Pancreas (tissue), 10 donors: ENCODE measurements at regions not wholly inside any gene's neighbourhood (a gene's known extent, or its start where the extent isn't known, plus 50 kb on each side); places are given as distances from the start of the nearest gene placed in this dataset.

Experiments used
- ATAC-seq, 4 donors: fragments of 200-7000 bp; cut with Tn5 transposase; one replicate each; pipeline versions ENCODE4 v1.8.0 to v1.9.1; 2020; ENCODE audit warnings: mild to moderate bottlenecking in 4 of 4, moderate library complexity in 4 of 4
- DNase-seq, 6 donors: peaks; one replicate each; pipeline ENCODE4 v3.0.0-alpha.2; 2020
- FAIRE-seq: peaks from 2 replicates; lab custom pipeline; 2012; peaks lifted over from hg19 to GRCh38; lab: Jason Lieb, UNC
- H3K27ac ChIP-seq, 4 donors: fragments of 200-600 bp; sonication (generic); 1 replicate in 3 of 4; 2 replicates in 1 of 4; pipeline versions ENCODE4 v1.5.0 to v1.8.0; 2020
- H3K27me3 ChIP-seq, 4 donors: fragments of 200-600 bp; one replicate each; pipeline ENCODE4 v1.8.0; 2021
- H3K36me3 ChIP-seq, 3 donors: fragments of 200-600 bp; sonication (generic) in 1 of 3; one replicate each; pipeline versions ENCODE4 v1.5.0 to v1.8.0; 2020 to 2021
- H3K4me1 ChIP-seq, 3 donors: fragments of 200-600 bp; one replicate each; pipeline ENCODE4 v1.8.0; 2021
- H3K4me3 ChIP-seq, 4 donors: fragments of 200-600 bp; sonication (generic) in 2 of 4; one replicate each; pipeline versions ENCODE4 v1.5.0 to v1.8.0; 2020 to 2021
- H3K9me3 ChIP-seq, 4 donors: fragments of 200-600 bp; one replicate each; pipeline ENCODE4 v1.8.0; 2021
- CTCF ChIP-seq, 4 donors: fragments of 200-600 bp; sonication (generic) in 3 of 4; IDR thresholded peaks; one replicate each; pipeline versions ENCODE4 v1.5.0 to v1.8.0; 2021; ENCODE audit warnings: antibody characterized with exemption in 4 of 4
- WGBS, 2 donors: extraction: QIAGEN DNeasy Blood & Tissue Kit; methylation state at CpG; one replicate each; pipeline ENCODE4 v1.1.7; 2013; 5-methylcytosine and 5-hydroxymethylcytosine counted together
- intact Hi-C, 3 donors: fragments of 100-400 bp; cut with DNase I; formaldehyde crosslinking; loops; one replicate each; pipeline versions ENCODE4 v1.11.1 to v1.14.2; 2022
- donor health status: healthy with polysubstance abuse.
- donor health status: DM: no; HTN: no; CAD: no; lungs with moderate emphysema.
- donor health status: DM: no; HTN: no; CAD: no.
- donor health status: control.
- donor health status: control.
- donor health status: Bipolar disorder and iron deficiency.
- donor health status: DM: yes; HTN: yes; CAD: no.
- donor health status: DM: no; HTN: no; CAD: no.
- donor health status: DM: no; HTN: no; CAD: no.
- donor health status: DM: yes; HTN: yes; CAD: no.

DNA sequence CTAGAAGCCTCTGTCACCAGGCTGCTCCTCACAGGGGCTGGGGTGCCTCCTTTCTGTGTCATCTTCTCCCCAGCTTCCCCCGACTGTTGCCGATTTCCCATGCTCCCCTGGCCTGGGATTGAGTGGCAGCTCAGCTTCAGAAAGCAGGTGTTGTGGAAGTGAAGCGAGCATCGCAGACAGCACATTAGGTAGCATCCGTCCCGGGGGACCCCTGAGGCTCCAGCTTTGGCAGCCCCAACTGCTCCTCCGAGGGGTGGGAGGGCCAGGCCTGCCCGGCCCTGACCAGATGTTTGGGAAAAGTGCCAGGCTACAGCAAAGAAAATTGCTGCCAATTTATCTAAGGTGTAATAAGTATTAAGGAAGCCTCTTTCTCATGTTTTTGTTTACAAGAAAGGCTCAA lies 1045.6 kb downstream of the BCL11B start:
- no peak for FAIRE-seq
- intact Hi-C loops = no loop called here
- ATAC-seq = no peak
- 58 to 72% methylated on average over 8 of the region's 8 CpGs for WGBS, 2 donors
- H3K36me3 ChIP-seq = no peaks in the 10 kb centered on the region
- DNase-seq = no peak
- no peak for TF ChIP-seq CTCF (IDR thresholded peaks at IDR 0.05)
- no peaks in the 10 kb centered on the region for H3K9me3 ChIP-seq
- no peak overlapping the region for H3K4me3 ChIP-seq
- no peaks in the 10 kb centered on the region for H3K27me3 ChIP-seq
- no peak overlapping the region for H3K27ac ChIP-seq
- H3K4me1 ChIP-seq = no peaks in the 10 kb centered on the region

GRCh38 chr14:98227000-98227726 lies 1044.8 kb downstream of the BCL11B start:
- H3K4me3 ChIP-seq = no peak overlapping the region
- H3K27ac ChIP-seq = no peak overlapping the region
- ATAC-seq = no peak
- TF ChIP-seq CTCF (IDR thresholded peaks at IDR 0.05) = no peak
- no peaks in the 10 kb centered on the region for H3K4me1 ChIP-seq
- peaks cover 0 to 6% (median 0%) of the 10 kb centered on the region in 4 donors for H3K27me3 ChIP-seq
- H3K36me3 ChIP-seq = no peaks in the 10 kb centered on the region
- intact Hi-C loops = no loop called here
- DNase-seq = no peak
- FAIRE-seq = no peak
- H3K9me3 ChIP-seq = no peaks in the 10 kb centered on the region
- 54 to 64% methylated on average over 12 of the region's 12 CpGs for WGBS, 2 donors

- WGBS, 2 donors = 52 to 66% methylated on average over 3 of the region's 3 CpGs
- intact Hi-C loops = no loop called here
- no peak for FAIRE-seq
- no peak for ATAC-seq
- H3K27me3 ChIP-seq = peaks cover 0 to 10% (median 0%) of the 10 kb centered on the region in 4 donors
- DNase-seq = no peak
- H3K36me3 ChIP-seq = no peaks in the 10 kb centered on the region
- no peak overlapping the region for H3K27ac ChIP-seq
- no peaks in the 10 kb centered on the region for H3K4me1 ChIP-seq
- H3K9me3 ChIP-seq = no peaks in the 10 kb centered on the region
- TF ChIP-seq CTCF (IDR thresholded peaks at IDR 0.05) = no peak
- no peak overlapping the region for H3K4me3 ChIP-seq
These were observed 1044.3 kb downstream of the BCL11B start for GRCh38 chr14:98227727-98228111.

- Histone ChIP-seq H3K4me1 (no peaks in the 10 kb centered on the region), H3K9me3 (no peaks in the 10 kb centered on the region), H3K27ac (no peak overlapping the region), H3K36me3 (no peaks in the 10 kb centered on the region), H3K27me3 (peaks cover 0 to 18% (median 0%) of the 10 kb centered on the region in 4 donors), H3K4me3 (no peak overlapping the region)
- FAIRE-seq (no peak), ATAC-seq (no peak), DNase-seq (no peak)
- no peak for TF ChIP-seq CTCF (IDR thresholded peaks at IDR 0.05)
- intact Hi-C loops = no loop called here
- WGBS, 2 donors = 50 to 61% methylated on average over 12 of the region's 12 CpGs
These were observed 1042.2 kb downstream of the BCL11B start for GRCh38 chr14:98229656-98230366.

- ATAC-seq (no peak), FAIRE-seq (no peak), DNase-seq (no peak)
- intact Hi-C loops = no loop called here
- H3K36me3 ChIP-seq = no peaks in the 10 kb centered on the region
- no peak for TF ChIP-seq CTCF (IDR thresholded peaks at IDR 0.05)
- H3K4me3 ChIP-seq = no peak overlapping the region
- no peaks in the 10 kb centered on the region for H3K9me3 ChIP-seq
- 68 to 69% methylated on average over 7 of the region's 7 CpGs for WGBS, 2 donors
- H3K27me3 ChIP-seq = peaks cover 0 to 18% (median 0%) of the 10 kb centered on the region in 4 donors
- H3K4me1 ChIP-seq = no peaks in the 10 kb centered on the region
- H3K27ac ChIP-seq = no peak overlapping the region
These were observed 1041.6 kb downstream of the BCL11B start for GRCh38 chr14:98230411-98230810.
